ENCODE measurements at regions not wholly inside any gene's neighbourhood (a gene's known extent, or its start where the extent isn't known, plus 50 kb on each side); places are given as distances from the start of the nearest gene placed in this dataset.

- Mint-ChIP-seq H3K27ac (no peak overlapping the region), H3K36me3 (no peaks in the 10 kb centered on the region), H3K9me3 (peaks cover 4% of the 10 kb centered on the region), H3K4me3 (no peak overlapping the region), H3K27me3 (no peaks in the 10 kb centered on the region), H3K4me1 (ENCODE audit: unreplicated experiment) (no peaks in the 10 kb centered on the region)
- no peak for TF ChIP-seq CTCF (conservative IDR thresholded peaks at IDR 0.05)
- no peak for DNase-seq (ENCODE audit: extremely low spot score, unreplicated experiment)
These were observed 667.8 kb downstream of the NOVA1 start for GRCh38 chr14:25929881-25930615.

- H3K36me3 Mint-ChIP-seq, result no peaks in the 10 kb centered on the region
- H3K4me1 Mint-ChIP-seq (ENCODE audit: unreplicated experiment), result no peaks in the 10 kb centered on the region
- no peak overlapping the region for H3K27ac Mint-ChIP-seq
These were observed 686.0 kb downstream of the NOVA1 start for GRCh38 chr14:25911831-25912230.

GRCh38 chr14:25909045-25909747 is 688.6 kb downstream of the NOVA1 start:
- DNase-seq (ENCODE audit: extremely low spot score, unreplicated experiment), result no peak
- TF ChIP-seq CTCF (conservative IDR thresholded peaks at IDR 0.05), result no peak
- Mint-ChIP-seq H3K4me1 (ENCODE audit: unreplicated experiment) (no peaks in the 10 kb centered on the region), H3K27me3 (peaks cover 20% of the 10 kb centered on the region), H3K27ac (no peak overlapping the region), H3K36me3 (no peaks in the 10 kb centered on the region), H3K9me3 (no peaks in the 10 kb centered on the region), H3K4me3 (no peak overlapping the region)

More at GRCh38 chr14:25911831-25912230, 686.0 kb downstream of the NOVA1 start:
- no peak for TF ChIP-seq CTCF (conservative IDR thresholded peaks at IDR 0.05)
- Mint-ChIP-seq H3K27me3 (peaks cover 9% of the 10 kb centered on the region), H3K4me3 (no peak overlapping the region), H3K9me3 (no peaks in the 10 kb centered on the region)
- DNase-seq (ENCODE audit: extremely low spot score, unreplicated experiment), result no peak

- Mint-ChIP-seq H3K27me3 (peaks cover 20% of the 10 kb centered on the region), H3K27ac (no peak overlapping the region), H3K9me3 (no peaks in the 10 kb centered on the region), H3K4me3 (no peak overlapping the region), H3K36me3 (no peaks in the 10 kb centered on the region), H3K4me1 (ENCODE audit: unreplicated experiment) (no peaks in the 10 kb centered on the region)
- no peak for DNase-seq (ENCODE audit: extremely low spot score, unreplicated experiment)
- TF ChIP-seq CTCF (conservative IDR thresholded peaks at IDR 0.05), result no peak
These were observed 689.4 kb downstream of the NOVA1 start for GRCh38 chr14:25908277-25909044.

- Mint-ChIP-seq H3K27me3 (peaks cover 15% of the 10 kb centered on the region), H3K4me3 (no peak overlapping the region), H3K36me3 (no peaks in the 10 kb centered on the region), H3K9me3 (no peaks in the 10 kb centered on the region), H3K27ac (no peak overlapping the region), H3K4me1 (ENCODE audit: unreplicated experiment) (no peaks in the 10 kb centered on the region)
- no peak for DNase-seq (ENCODE audit: extremely low spot score, unreplicated experiment)
- no peak for TF ChIP-seq CTCF (conservative IDR thresholded peaks at IDR 0.05)
These were observed 693.4 kb downstream of the NOVA1 start for GRCh38 chr14:25904446-25904845.

All from type B pancreatic cell (in vitro differentiated cells).